Stomach (tissue), 8 donors: ENCODE measurements at regions not wholly inside any gene's neighbourhood (a gene's known extent, or its start where the extent isn't known, plus 50 kb on each side); places are given as distances from the start of the nearest gene placed in this dataset.

Experiments
- DNase-seq, 2 donors: peaks; one replicate each; pipeline versions ENCODE4 v3.0.0 to v3.0.0-alpha.2; 2013 to 2019
- H3K27ac ChIP-seq, 5 donors: fragments of 200-600 bp in 4 of 5; sonication (generic) in 4 of 5; one replicate each; pipeline ENCODE4 v1.5.1; 2013 to 2019; ENCODE audit warnings: mild to moderate bottlenecking in 1 of 5, moderate library complexity in 1 of 5
- H3K27me3 ChIP-seq, 3 donors: fragments of 200-600 bp; sonication (generic); one replicate each; pipeline ENCODE4 v1.5.1; 2017 to 2019; ENCODE audit warnings: mixed run types in 1 of 3
- H3K36me3 ChIP-seq, 4 donors: fragments of 200-600 bp; sonication (generic); 1 replicate in 3 of 4; 2 replicates in 1 of 4; pipeline ENCODE4 v1.5.1; 2016 to 2019
- H3K4me1 ChIP-seq, 4 donors: fragments of 200-600 bp; sonication (generic); one replicate each; pipeline ENCODE4 v1.5.1; 2016 to 2019
- H3K4me3 ChIP-seq, 4 donors: fragments of 200-600 bp; sonication (generic) in 3 of 4; one replicate each; pipeline ENCODE4 v1.5.1; 2016 to 2019; ENCODE audit warnings: mild to moderate bottlenecking in 1 of 4
- H3K9me3 ChIP-seq, 4 donors: fragments of 200-600 bp; sonication (generic); one replicate each; pipeline ENCODE4 v1.5.1; 2016 to 2019
- EP300 ChIP-seq: sonication (generic); formaldehyde crosslinking; IDR thresholded peaks from one replicate; pipeline ENCODE4 v1.6.1; 2017; ENCODE audit warnings: antibody characterized with exemption
- POLR2A ChIP-seq, 4 donors: fragments of 450-650 bp; IDR thresholded peaks; one replicate each; pipeline ENCODE4 v1.6.1; 2016; ENCODE audit warnings: antibody characterized with exemption in 4 of 4, control low read depth in 2 of 4, mild to moderate bottlenecking in 1 of 4, moderate library complexity in 1 of 4
- POLR2AphosphoS5 ChIP-seq, 3 donors: sonication (generic); formaldehyde crosslinking; IDR thresholded peaks; one replicate each; pipeline ENCODE4 v1.6.1; 2016; ENCODE audit warnings: antibody characterized with exemption in 3 of 3
- WGBS, 5 donors: extraction: QIAGEN DNeasy Blood & Tissue Kit in 3 of 5; methylation state at CpG; one replicate each; pipeline versions ENCODE4 v1.1.5 to v1.1.7; 2013 to 2018; 5-methylcytosine and 5-hydroxymethylcytosine counted together
- intact Hi-C: fragments of 100-400 bp; cut with DNase I; formaldehyde crosslinking; loops from one replicate; pipeline ENCODE4 v1.15.1; 2023; ENCODE audit warnings: low total_unique reads
- TF ChIP-seq, protein P1 (sequence below), 7 experiments: fragments of 450-650 bp in 4 of 7; fragments of 200-600 bp in 3 of 7; sonication (generic) in 3 of 7; IDR thresholded peaks; one replicate each; pipeline ENCODE4 v1.5.1; 2016 to 2019; ENCODE audit warnings: antibody characterized with exemption in 7 of 7, control low read depth in 2 of 7, mild to moderate bottlenecking in 1 of 7
- donor health status: healthy with polysubstance abuse.
- donor health status: Bipolar disorder and iron deficiency.
- donor health status: healthy.

DNA sequence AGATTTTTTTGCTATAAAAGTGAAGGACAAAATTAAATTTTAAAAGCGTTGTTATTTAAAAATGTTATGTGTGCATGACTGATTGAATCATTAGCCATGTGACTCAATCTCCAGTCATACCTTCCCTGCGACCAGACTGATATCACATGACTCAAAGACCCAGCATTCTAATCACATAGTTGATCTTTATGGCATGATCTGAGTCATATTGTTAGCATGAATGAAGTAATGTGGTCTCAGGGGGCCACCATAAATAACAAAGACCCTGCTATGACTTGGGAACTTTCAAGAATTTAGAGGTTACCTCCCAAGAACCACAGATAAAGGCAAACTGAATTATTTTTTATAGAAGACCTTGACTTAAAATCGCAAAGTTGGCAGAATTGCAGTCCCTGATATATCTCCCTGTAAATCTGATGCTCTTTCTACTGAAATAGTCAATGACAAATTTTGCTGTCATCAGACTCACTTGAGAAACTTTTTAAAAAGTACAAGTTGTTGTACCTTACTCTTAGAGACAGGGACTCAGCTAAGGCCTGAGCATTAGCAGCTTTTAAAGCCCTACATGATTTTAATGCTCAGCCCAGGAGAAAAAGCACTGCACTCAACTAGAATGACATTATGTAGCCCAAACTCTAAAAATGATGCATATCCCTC lies 717.3 kb downstream of the XPNPEP1 start:
- intact Hi-C loops: no loop called here
- Histone ChIP-seq H3K27ac (no peak overlapping the region), H3K36me3 (no peaks in the 10 kb centered on the region), H3K27me3 (no peaks in the 10 kb centered on the region), H3K4me3 (no peak overlapping the region), H3K9me3 (peaks cover 0 to 5% (median 0%) of the 10 kb centered on the region in 4 donors), H3K4me1 (no peaks in the 10 kb centered on the region)
- TF ChIP-seq EP300: no peak
- TF ChIP-seq, protein P1, sequence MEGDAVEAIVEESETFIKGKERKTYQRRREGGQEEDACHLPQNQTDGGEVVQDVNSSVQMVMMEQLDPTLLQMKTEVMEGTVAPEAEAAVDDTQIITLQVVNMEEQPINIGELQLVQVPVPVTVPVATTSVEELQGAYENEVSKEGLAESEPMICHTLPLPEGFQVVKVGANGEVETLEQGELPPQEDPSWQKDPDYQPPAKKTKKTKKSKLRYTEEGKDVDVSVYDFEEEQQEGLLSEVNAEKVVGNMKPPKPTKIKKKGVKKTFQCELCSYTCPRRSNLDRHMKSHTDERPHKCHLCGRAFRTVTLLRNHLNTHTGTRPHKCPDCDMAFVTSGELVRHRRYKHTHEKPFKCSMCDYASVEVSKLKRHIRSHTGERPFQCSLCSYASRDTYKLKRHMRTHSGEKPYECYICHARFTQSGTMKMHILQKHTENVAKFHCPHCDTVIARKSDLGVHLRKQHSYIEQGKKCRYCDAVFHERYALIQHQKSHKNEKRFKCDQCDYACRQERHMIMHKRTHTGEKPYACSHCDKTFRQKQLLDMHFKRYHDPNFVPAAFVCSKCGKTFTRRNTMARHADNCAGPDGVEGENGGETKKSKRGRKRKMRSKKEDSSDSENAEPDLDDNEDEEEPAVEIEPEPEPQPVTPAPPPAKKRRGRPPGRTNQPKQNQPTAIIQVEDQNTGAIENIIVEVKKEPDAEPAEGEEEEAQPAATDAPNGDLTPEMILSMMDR (IDR thresholded peaks at IDR 0.05): no peak
- TF ChIP-seq POLR2AphosphoS5 (IDR thresholded peaks at IDR 0.05): no peak
- no peak for TF ChIP-seq POLR2A (IDR thresholded peaks at IDR 0.05)
- no peak for DNase-seq
- WGBS, 5 donors: 71 to 74% (median 71%) methylated on average over 3 of the region's 3 CpGs

DNA sequence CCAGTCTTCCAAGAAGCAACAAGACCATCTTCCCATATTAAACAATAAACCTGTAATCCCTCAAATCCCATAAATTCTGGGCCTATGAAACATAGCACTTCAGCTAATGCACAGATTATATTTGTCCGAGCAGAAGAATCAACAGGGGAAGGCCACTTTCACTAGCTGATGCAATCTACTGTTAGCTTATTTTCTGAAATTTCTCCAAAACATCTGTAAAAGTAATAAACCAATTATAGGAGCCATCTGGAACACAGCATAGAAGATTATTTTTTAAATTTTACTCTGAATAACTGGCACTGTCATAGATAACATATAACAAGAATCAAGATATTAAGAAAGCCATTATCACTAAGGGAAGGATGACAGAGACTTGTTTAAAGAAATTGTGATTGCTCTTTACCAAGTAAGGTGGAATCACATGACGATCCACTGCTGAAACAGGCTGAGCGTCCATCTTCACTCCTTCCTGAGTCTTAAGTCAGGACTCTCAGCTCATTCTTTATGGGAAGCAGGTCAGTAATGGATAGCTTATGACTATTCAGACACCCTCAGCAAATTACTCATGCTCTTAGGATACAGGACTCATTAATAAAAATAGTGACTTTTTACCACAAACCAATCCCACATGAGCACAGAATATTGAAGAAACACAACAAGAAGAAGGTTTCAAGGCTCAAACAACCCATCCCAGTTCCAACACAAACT lies 719.5 kb downstream of the XPNPEP1 start:
- no peaks in the 10 kb centered on the region for H3K27me3 ChIP-seq
- TF ChIP-seq POLR2AphosphoS5 (IDR thresholded peaks at IDR 0.05): no peak
- TF ChIP-seq, protein P1 (IDR thresholded peaks at IDR 0.05): no peak
- no peaks in the 10 kb centered on the region for H3K4me1 ChIP-seq
- no peak for DNase-seq
- H3K4me3 ChIP-seq: no peak overlapping the region
- H3K36me3 ChIP-seq: no peaks in the 10 kb centered on the region
- no peak overlapping the region for H3K27ac ChIP-seq
- no peaks in the 10 kb centered on the region for H3K9me3 ChIP-seq
- intact Hi-C loops: no loop called here
- WGBS, 5 donors: 75 to 83% (median 81%) methylated on average over 3 of the region's 3 CpGs

DNA sequence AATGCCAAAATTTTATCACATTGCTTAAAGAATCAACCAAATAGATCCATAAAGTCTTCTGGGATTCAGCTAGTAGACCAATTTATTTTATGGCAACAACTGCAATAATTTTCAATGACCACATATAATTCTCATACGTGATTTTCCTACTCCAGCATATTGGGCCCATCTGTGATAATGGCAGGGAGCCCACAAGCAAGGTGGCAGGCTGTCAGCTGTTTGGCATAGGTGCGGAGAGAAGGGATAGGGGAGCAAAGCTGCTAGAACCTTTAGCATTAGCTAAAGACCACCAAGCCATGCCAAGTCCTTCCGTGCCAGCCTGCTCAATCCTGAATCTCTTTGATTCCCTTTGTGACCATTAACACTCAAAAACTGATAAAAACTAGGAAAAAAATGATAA lies 721.2 kb downstream of the XPNPEP1 start:
- Histone ChIP-seq H3K4me1 (no peaks in the 10 kb centered on the region), H3K4me3 (no peak overlapping the region), H3K27ac (no peak overlapping the region), H3K27me3 (no peaks in the 10 kb centered on the region), H3K36me3 (no peaks in the 10 kb centered on the region), H3K9me3 (no peaks in the 10 kb centered on the region)
- intact Hi-C loops: no loop called here
- TF ChIP-seq POLR2A (IDR thresholded peaks at IDR 0.05): no peak
- TF ChIP-seq EP300: no peak
- no peak for TF ChIP-seq POLR2AphosphoS5 (IDR thresholded peaks at IDR 0.05)
- TF ChIP-seq, protein P1 (IDR thresholded peaks at IDR 0.05): no peak
- WGBS, 5 donors: 80 to 90% (median 84%) methylated on average over 3 of the region's 3 CpGs
- DNase-seq: no peak

DNA sequence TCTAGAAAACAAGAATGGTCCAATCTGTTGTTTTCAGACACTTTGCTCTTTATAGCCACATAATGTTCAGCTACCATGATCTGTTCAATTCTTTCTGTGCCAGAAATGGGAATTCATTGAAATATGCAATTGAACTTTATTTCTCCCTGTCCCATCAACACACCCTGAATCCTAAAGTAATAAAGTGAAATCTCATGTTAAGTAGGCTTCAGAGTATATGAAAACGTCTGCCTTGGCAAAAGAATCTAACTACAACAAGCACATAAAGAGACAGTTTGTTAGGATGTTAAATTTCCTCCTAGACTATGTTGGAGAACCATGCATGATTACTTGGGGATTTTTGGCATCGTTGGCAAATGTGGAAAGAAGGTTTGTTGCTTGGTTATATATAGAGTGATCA lies 722.7 kb downstream of the XPNPEP1 start:
- H3K27me3 ChIP-seq: no peaks in the 10 kb centered on the region
- no peak for DNase-seq
- H3K27ac ChIP-seq: no peak overlapping the region
- TF ChIP-seq, protein P1 (IDR thresholded peaks at IDR 0.05): no peak
- no peak for TF ChIP-seq EP300
- TF ChIP-seq POLR2A (IDR thresholded peaks at IDR 0.05): no peak
- TF ChIP-seq POLR2AphosphoS5 (IDR thresholded peaks at IDR 0.05): no peak
- 45 to 60% (median 54%) methylated on average over 2 of the region's 2 CpGs for WGBS, 5 donors
- H3K36me3 ChIP-seq: no peaks in the 10 kb centered on the region
- intact Hi-C loops: no loop called here
- H3K4me3 ChIP-seq: no peak overlapping the region
- H3K4me1 ChIP-seq: no peaks in the 10 kb centered on the region
- no peaks in the 10 kb centered on the region for H3K9me3 ChIP-seq
